SW480 (cell line): ENCODE measurements at regions not wholly inside any gene's neighbourhood (a gene's known extent, or its start where the extent isn't known, plus 50 kb on each side); places are given as distances from the start of the nearest gene placed in this dataset.

Experiments used
- DNase-seq: peaks from one replicate; pipeline ENCODE4 v3.0.0-alpha.2; 2016; ENCODE audit warnings: low spot score

DNA sequence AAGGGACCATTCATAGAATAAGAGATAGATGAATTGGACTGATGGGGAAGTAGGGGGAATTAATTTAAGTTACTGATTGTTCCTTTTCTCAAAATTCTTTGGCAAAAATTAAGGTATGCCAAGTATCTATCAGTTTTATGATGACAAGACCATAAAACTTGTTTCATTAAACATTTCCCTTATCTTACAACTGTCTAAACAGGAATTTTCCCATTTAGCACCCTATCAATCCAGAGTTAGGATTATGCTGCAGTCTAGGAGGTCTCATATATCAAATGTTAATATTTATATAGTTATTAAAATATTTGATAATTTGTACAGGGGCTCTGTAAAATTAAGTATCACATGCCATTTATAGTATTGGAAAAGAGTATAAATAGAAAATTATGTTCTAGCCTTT lies 51.5 kb upstream of the ARID1B start:
- DNase-seq = no peak

DNA sequence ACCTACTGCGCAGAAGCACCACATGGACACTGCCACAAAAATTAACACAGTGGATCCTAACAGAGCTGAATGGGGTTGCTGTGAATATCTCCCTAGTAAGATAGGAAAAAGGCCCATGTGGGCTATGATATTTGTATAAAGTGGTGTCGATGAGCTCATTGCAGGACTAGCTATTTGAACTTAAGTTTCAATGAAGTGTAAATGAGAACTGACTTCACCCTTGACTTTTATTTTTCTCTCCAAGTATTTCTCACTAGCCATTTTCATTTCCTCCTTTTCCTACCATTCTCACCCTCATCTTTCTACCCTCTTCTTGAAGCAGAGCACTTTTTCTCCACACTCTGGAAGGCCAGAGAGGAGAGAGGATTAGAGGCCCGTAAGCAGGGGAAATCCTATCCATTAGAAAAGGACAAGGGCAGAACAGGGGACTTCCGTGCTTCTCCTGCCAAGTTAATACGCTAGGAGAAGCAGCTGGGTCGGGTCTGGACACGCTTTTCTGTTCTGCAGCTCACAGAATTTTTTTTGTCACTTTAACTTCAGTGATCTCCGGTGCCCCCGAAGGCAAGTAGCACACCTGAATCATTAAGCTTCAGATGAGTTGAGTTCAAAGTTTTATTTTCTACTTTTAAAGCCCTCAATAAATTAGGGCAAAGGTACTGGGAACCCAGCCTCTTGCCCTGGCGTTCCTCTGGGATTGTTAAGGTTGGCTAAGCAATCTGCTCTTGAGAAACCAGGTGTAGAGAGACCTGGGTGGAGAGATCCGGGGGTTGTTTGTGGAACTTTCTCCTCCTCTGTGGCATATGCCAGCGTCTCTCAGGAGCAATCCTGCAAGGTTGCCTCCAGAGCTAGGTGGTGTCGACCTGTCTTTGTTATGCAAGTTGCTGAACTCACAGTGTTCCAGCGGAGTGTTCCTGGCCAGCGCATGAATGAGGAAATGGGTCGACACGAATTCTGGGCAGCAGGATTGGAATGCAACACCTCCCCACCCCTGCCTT lies 56.2 kb upstream of the ARID1B start:
- peak; percentile 18 for DNase-seq

DNA sequence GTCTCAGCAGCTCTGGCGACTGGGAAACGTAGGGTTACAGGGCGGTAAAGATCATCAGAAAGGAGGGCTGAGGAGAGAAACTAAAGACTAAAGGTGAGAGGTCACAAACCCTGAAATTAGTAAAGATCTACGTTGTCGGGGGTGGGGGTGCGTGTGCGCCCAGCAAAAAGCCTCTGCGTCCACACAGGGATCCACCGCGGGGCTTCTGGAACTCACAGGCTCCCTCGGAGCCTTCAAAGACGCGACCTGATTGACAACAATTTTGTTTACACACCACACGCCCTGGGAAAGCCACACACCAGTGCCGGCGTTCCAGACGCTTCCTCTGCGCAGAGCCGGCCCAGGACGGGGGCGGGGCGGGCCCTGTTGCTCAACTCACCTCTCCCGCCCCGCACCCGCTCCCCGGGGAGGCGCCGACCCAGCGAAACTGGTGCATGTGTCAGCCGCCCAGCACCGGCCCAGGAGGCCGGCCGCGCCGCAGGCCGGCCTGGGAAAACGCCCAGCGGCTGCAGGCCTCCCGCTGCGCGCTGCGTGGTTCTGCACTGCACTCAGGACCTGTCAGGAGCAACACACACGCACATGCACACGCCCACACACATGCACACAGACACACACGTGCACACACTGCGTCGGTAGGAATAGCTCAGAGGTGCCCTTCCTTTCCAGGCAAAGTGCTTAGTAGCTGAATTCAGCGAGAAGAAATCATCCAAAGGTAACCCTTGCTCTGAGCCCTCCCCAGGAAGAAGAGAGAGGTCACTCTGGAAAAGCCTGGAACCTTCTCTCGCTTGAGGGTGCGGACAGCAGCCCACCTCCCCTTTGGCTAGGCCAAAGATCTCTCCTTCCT lies 57.2 kb upstream of the ARID1B start:
- DNase-seq = peak; percentile 92

DNA sequence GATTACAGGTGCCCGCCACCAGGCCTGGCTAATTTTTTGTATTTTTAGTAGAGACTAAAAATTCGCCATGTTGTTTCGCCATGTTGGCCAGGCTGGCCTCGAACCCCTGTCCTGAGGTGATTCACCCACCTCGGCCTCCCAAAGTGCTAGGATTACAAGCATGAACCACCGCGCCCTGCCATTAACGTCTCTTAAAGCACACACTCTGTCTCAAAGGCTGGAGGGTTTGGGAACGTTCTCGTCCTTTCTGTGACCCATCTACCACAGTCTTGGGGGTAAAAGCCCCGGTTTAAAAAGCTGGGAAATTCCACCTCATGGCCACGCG lies 57.8 kb upstream of the ARID1B start:
- no peak for DNase-seq

DNA sequence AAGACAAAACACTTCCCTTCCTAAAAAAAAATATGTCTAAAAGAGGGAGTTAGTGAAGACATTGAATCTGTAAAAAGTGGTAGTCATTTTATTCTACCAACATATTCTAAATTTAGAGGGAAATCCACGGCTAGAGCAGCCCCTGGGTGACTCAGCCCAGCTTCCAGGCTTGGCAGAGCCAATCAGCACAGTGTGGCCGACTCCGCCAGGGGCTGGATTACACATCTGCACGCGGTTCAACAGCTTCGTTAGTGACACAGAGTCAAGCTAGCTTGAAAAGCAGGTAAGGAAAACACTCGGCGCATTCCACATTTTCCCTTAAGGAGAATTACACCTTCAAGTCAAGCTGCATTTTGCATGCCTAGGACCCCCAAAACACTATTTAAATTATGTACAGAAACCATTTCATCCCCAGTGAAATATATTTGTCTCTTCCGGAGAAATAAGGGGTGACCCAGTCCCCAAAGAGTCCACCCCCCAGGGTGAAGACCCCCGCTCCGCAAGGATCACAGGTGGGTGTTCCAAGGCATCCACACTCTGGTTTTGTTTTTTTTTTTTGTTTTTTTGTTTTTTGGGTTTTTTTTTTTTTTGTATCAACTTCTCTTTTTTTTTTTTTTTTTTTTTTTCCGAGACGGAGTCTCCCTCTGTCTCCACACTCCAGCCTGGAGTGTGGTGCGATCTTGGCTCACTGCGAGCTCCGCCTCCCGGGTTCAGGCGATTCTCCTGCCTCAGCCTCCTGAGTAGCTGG lies 58.4 kb upstream of the ARID1B start:
- no peak for DNase-seq

DNA sequence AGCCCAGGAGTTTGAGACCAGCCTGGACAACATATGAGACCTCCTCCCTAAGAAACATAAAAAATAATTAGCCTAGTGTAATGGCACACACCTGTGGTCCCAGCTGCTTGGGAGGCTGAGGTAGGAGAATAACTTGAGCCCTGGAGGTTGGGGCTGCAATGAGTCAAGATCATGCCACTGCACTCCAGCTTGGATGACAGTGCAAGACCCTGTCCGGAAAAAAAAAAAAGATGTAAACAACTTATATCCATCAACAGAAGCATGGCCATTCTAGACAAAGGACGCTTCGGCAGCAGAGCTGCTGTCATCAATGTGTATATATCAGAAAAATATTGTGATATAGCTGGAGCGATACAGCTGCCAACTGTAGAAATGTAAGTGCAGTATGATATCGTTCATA lies 59.6 kb upstream of the ARID1B start:
- no peak for DNase-seq

DNA sequence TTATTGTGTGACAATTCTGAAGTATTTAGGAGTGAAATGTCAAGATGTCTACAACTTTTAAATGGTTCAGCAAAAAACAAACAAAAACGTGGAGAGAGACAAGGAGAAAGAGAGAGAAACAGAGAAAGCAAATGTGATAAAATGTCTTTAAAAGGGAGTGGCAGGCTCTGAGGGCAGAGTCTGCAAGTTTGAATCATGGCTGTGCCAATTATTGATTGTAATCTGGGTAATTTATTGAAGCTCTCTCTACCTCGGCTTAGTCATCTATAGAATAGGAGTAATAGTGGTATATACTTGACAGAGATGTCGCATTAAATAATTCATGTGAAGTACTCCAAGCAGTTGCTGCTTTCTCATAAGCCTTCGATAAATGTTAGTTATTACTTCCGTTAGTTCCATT lies 61.3 kb upstream of the ARID1B start:
- DNase-seq = no peak

DNA sequence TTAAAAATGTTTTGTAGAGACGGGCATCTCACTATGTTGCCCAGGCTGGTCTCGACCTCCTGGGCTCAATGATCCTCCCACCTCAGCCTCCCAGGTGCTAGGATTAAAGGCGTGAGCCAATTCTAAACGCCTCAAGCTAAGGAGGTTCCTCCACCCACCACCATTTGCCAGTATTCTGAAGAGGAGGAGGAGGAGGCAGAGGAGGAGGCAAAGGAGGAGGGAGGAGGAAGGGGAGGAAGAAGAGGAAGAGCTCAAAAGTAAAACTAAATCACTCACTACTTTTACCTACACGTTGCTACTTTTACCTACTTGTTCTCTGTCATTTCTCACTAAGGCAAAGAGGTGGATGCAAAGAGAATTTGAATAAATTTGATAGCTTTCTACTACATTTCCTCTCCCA lies 63.6 kb upstream of the ARID1B start:
- no peak for DNase-seq

DNA sequence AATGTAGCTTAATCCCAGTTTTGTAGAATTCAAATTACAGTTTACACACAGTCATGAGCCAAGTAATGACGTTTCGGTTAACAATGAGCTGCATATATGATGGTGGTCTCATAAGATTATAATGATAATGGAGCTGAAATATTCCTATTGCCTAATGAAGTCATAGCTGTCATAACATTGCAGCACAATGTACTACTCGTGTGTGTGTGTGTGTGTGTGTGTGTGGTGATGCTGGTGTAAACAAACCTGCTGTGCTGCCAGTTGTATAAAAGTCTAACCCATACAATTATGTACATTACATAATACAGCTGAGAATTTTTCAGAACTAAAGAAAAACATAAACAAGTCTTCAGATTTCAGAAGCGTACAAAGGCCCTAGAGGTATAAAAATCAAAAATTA lies 66.7 kb upstream of the ARID1B start:
- no peak for DNase-seq

DNA sequence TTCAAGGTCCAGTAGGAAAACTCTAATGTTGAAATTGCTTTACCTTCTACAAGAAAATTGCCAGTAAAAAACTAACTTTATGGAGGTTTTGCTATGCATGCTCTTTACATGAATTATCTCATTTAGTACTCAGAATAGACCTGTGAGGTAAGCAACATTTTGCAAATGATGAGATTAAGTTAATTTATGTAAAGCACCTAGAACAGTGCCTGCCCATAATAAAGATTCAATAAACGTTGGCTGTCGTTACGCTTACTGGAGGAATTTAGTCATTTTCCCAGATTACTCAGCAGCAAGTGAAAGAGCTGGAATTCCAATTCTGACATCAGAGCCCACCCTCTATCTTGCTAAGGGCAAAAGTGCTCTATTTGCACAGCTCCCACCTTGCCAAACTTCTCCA lies 69.4 kb upstream of the ARID1B start:
- no peak for DNase-seq

DNA sequence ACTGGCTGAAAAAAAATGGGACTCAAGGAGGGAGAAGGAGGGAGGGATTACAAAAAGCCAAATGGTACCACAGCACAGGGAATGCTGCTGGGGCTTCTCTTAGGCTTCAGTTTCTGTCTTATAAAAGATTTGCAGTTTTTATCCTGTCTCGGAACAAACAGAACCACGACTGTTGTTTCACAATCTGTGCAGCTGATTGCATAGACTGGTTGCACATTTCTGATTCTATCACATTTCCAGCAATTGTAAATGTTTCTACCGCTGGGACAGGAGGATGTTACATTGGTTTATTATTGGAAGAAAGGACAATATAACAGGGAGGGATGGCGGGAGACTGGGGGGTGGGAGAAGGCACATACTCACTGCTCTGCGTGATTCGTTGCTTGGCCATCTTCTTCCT lies 73.5 kb upstream of the ARID1B start:
- DNase-seq = no peak

DNA sequence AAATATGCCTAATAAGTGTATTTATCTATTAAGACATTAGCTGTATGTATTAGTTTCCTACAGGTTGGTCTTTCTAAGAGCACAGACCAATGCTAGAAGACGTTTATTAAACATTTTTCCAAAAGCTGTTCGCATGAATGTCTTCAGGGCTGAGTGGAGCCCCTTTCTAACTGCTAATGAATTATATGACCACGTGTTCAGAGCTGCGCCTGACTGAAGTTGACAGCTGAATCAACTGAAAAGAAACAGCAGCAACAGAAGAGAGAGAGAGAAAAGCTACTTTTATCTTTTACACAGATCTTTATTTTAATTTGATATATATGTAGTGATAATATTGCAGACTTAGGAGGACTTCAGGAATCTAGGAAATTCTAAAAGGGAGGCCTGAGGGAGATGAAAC lies 75.2 kb upstream of the ARID1B start:
- DNase-seq = no peak

DNA sequence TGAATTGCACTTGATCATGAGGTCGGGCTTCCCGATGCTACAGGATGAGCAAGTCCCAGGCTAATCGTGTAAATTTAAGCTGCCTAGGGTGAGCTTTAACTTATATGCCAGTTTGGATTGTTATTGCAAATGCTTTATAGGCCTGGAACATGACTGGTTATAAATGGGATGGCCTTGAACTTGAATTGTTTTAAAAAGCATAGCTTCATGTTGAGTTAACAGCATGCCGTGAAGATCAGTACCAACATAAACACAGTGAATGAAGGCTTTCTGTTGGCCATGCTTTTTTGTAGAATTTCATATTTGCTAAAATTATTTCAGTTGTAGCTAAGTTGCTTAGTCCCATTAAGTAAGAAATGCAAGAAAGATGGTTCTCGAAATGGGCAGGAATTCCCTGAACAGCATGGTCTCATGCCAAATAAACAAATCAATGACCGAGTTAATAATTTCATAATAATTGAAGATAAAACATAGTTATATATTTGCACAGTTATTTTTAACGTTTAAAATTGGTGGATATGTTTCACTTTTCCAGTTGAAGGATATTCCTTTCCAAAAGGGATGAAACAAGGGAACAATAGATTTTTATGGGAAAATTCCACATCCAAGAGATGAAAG lies 76.6 kb upstream of the ARID1B start:
- DNase-seq = no peak

DNA sequence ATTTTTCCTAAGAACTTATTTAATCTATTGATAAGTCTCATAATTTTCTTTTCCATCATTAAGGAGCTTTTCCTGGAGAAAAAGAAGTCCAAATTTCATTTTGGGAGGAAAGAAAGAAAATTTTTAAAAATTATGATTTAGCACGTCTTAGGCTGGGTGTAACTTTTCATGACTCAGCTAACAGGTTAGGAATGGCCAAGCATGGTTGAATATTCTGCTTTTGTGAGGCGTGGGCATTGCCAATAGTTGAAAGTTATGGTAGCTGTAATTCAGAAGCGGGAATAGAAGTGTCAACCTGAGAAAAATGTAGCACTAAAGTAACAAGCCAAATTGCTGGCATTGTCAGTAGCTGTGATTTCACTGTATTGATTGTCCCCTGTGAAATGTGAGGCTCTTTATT lies 77.2 kb upstream of the ARID1B start:
- no peak for DNase-seq

DNA sequence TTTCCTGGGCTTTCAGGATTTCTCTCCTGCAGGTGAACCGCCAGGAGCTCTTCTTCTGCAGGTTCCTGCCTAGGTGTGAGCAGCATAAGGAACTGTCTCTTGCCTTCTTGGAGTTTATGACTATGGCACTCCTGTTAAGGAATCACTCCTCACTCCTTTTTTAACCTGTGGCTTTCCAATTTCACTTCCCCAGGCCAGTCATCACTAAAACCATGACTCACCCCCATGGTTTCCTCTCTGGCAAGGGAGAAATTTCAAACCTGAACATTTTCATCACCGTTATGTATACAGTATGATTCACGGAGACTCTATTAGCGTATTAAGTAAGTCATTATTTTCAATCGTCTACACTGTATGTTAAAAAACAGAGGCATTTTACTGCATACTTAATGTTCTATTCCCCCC lies 78.2 kb upstream of the ARID1B start:
- peak; percentile 34 for DNase-seq

DNA sequence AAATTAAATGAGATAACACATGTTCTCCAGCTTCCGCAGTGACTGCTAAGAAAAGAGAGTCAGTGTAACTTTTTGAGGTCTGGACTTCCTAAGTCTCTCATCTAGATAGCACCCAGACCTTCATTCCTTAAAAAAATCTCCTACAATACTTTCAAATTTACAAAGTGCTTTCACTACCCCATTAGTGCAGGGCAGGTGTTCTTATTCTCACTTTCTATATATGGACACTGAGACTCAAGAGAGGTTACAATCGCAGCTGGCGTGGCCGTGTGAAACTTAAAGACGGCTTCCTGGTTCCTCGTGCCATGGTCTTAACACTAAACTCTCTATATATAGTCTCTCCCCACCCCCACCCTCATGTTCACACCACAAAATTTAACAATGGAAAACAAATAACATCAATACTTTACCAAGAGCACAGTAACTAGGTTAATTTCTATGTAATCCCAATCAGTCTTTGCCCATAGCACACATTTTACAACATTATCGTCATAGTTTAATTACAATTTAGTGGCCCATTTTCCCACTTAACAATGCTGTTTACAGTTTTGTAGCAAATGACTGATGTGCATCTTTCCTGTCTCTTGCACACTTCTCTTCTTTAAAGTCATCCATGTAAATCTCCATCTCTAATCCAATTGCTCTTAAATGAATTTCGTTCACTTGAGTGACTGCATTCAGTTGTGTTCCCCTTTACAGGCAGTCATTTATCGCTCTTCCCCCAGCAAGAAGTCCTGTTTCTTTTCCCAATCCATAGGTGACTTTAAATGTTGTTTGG lies 78.8 kb upstream of the ARID1B start:
- no peak for DNase-seq

DNA sequence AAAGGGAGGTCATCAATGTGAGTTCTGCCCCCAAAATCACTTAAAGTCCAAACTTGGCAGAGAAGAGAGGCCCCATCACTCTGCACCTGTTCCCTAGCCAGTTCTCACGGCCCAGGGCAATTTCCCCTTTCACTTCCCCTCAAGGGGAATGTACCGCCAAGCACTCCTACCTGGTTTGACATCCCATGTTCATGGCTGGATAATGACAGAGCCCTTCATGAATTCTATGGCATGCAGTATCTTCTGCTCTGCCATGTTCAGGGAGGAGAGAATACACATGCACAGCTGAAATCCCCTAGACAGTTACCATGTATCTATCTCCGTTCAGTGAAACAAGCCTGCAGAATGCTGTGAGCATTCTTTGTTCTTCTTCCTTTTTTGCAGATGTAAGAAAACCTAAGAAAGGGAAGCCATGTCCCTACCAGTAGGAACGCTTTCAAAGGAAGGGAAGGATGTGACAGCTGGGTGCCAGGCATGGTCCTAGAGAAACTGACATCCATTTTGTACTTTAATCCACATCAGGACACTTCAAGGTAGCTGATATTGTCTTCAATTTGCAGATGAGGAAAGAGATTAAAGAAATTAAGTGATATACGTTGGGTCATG lies 79.8 kb upstream of the ARID1B start:
- DNase-seq = no peak

DNA sequence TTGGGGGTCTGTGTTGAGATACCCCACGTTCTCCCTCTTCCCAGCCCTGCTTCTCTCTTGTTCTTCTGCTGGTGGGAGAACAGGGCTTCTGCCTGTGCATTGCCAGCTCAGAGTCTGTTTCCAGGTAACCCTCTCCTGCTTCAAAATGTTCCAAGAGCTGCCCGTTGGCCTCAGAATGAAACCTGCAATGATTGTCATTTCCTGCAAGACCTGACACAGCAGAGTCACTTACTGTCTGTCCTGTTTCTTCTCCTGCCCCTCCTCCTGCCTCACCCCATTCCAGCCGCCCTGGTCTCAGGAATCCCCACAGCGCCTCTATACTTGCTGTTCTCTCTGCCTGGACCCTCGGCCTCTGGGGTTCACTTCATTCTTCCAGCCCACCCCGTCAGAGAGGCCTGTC lies 81.4 kb upstream of the ARID1B start:
- no peak for DNase-seq

DNA sequence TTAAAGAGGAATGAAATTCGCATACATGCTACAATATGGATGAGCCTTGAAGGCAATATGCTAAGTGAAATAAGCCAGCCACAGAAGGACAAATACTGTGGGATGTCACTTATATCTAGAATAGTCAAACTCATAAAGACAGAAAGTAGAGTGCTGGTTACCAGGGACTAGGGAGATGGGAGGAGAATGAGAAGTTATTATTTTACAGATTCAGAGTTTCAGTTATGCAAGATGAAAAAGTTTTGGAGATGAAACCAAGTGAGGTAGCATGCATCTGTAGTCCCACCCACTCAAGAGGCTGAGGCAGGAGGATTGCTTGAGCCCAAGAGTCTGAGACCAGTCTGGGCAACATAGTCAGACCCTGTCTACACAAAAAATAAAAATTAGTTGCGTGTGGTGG lies 82.5 kb upstream of the ARID1B start:
- no peak for DNase-seq

DNA sequence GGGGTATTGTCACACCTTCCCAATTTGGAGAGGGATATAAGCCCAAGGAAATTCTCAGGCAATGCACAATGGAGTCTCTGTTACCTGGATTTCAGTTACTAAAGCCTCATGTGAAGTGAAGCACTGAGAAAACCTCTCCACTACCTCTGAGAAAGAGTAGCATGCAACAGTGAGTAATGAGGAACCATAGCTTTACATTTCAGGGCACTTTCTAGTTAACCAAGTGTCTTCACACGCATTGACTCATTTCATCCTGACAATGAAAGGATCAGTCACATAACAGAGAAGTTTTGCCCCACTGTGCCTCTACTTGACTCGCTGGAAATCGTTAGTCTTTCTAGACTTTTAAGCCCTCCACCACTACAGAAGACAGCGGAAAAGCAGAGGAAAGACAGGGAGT lies 86.2 kb upstream of the ARID1B start:
- no peak for DNase-seq

DNA sequence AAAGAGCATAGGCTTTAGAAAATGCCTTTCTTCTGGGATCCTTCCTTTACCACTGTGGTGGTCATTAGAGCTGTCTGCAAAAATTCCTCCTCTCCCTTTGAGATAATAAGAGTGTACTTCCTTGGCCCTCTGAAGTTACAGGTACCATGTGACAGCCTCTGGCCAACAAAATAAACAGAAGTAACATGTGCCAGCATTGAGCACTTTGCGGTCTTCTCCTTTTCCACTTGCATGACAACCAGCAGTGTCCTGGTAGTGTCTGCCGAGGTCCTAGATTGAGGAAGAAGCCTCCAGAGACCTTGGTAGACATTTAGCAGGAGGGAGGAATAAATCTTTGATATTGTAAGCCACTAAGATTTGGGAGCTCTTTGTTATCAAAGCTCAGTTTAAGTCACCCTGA lies 87.5 kb upstream of the ARID1B start:
- no peak for DNase-seq
